Gastroesophageal sphincter (tissue), 4 donors: ENCODE measurements at regions not wholly inside any gene's neighbourhood (a gene's known extent, or its start where the extent isn't known, plus 50 kb on each side); places are given as distances from the start of the nearest gene placed in this dataset.

ENCODE experiments used
- ATAC-seq: fragments of 150-250 bp; one replicate; pipeline ENCODE4 v1.9.1; 2016; ENCODE audit warnings: mild to moderate bottlenecking, moderate library complexity
- H3K27ac ChIP-seq, 4 donors: fragments of 200-600 bp; sonication (generic) in 3 of 4; 1 replicate in 3 of 4; 2 replicates in 1 of 4; pipeline ENCODE4 v1.5.1; 2016 to 2019
- H3K27me3 ChIP-seq: fragments of 200-600 bp; sonication (generic); one replicate; pipeline ENCODE4 v1.5.1; 2019
- H3K36me3 ChIP-seq, 2 donors: fragments of 200-600 bp; sonication (generic); one replicate each; pipeline ENCODE4 v1.5.1; 2019; ENCODE audit warnings: control low read depth in 1 of 2
- H3K4me1 ChIP-seq, 3 donors: fragments of 200-600 bp; sonication (generic); 1 replicate in 2 of 3; 2 replicates in 1 of 3; pipeline ENCODE4 v1.5.1; 2016 to 2019; ENCODE audit warnings: control low read depth in 2 of 3
- H3K4me3 ChIP-seq, 2 donors: fragments of 200-600 bp; sonication (generic); one replicate each; pipeline ENCODE4 v1.5.1; 2019; ENCODE audit warnings: mild to moderate bottlenecking in 1 of 2, moderate library complexity in 1 of 2
- H3K9me3 ChIP-seq, 3 donors: fragments of 200-600 bp; sonication (generic); one replicate each; pipeline ENCODE4 v1.5.1; 2017 to 2019; ENCODE audit warnings: control low read depth in 2 of 3
- CTCF ChIP-seq, 4 experiments: fragments of 200-600 bp in 2 of 4; fragments of 450-650 bp in 2 of 4; sonication (generic) in 1 of 4; IDR thresholded peaks; one replicate each; pipeline ENCODE4 v1.5.1; 2017 to 2019; ENCODE audit warnings: antibody characterized with exemption in 4 of 4, mild to moderate bottlenecking in 2 of 4, moderate library complexity in 2 of 4
- EP300 ChIP-seq: sonication (generic); formaldehyde crosslinking; IDR thresholded peaks from one replicate; pipeline ENCODE4 v1.6.1; 2017; ENCODE audit warnings: antibody characterized with exemption, mild to moderate bottlenecking
- POLR2A ChIP-seq, 2 donors: fragments of 450-650 bp; IDR thresholded peaks; one replicate each; pipeline ENCODE4 v1.6.1; 2017; ENCODE audit warnings: antibody characterized with exemption in 2 of 2, mild to moderate bottlenecking in 2 of 2, moderate library complexity in 1 of 2
- POLR2AphosphoS5 ChIP-seq: sonication (generic); formaldehyde crosslinking; IDR thresholded peaks from one replicate; pipeline ENCODE4 v1.6.1; 2017; ENCODE audit warnings: antibody characterized with exemption
- WGBS, 2 donors: methylation state at CpG; one replicate each; pipeline ENCODE4 v1.1.5; 2018; ENCODE audit warnings: low coverage in 1 of 2; 5-methylcytosine and 5-hydroxymethylcytosine counted together

GRCh38 chr15:38622304-38622703, 57.7 kb upstream of the RASGRP1 start:
- no peaks in the 10 kb centered on the region for H3K36me3 ChIP-seq
- no peak for ATAC-seq
- H3K9me3 ChIP-seq = no peaks in the 10 kb centered on the region
- no peak overlapping the region for H3K4me3 ChIP-seq
- no peaks in the 10 kb centered on the region for H3K4me1 ChIP-seq
- peaks cover 14% of the 10 kb centered on the region for H3K27me3 ChIP-seq
- 67 to 100% methylated on average over 3 to 5 of the region's 7 CpGs for WGBS, 2 donors
- TF ChIP-seq EP300 = no peak
- no peak for TF ChIP-seq CTCF (IDR thresholded peaks at IDR 0.05)
- TF ChIP-seq POLR2AphosphoS5 = no peak
- no peak for TF ChIP-seq POLR2A (IDR thresholded peaks at IDR 0.05)
- H3K27ac ChIP-seq = no peak overlapping the region

GRCh38 chr15:38622908-38623307, 58.3 kb upstream of the RASGRP1 start:
- H3K36me3 ChIP-seq = no peaks in the 10 kb centered on the region
- no peaks in the 10 kb centered on the region for H3K9me3 ChIP-seq
- 84 to 90% methylated on average over 2 to 5 of the region's 5 CpGs for WGBS, 2 donors
- ATAC-seq = no peak
- H3K4me3 ChIP-seq = no peak overlapping the region
- no peak for TF ChIP-seq POLR2AphosphoS5
- TF ChIP-seq CTCF (IDR thresholded peaks at IDR 0.05) = no peak
- TF ChIP-seq EP300 = no peak
- no peak for TF ChIP-seq POLR2A (IDR thresholded peaks at IDR 0.05)
- H3K27me3 ChIP-seq = peaks cover 14% of the 10 kb centered on the region
- no peaks in the 10 kb centered on the region for H3K4me1 ChIP-seq
- H3K27ac ChIP-seq = no peak overlapping the region

- Histone ChIP-seq H3K4me3 (no peak overlapping the region), H3K27me3 (peaks cover 11% of the 10 kb centered on the region), H3K4me1 (no peaks in the 10 kb centered on the region), H3K27ac (no peak overlapping the region), H3K9me3 (no peaks in the 10 kb centered on the region), H3K36me3 (no peaks in the 10 kb centered on the region)
- 33 to 73% methylated on average over 1 to 3 of the region's 5 CpGs for WGBS, 2 donors
- ATAC-seq = no peak
- no peak for TF ChIP-seq POLR2A (IDR thresholded peaks at IDR 0.05)
- TF ChIP-seq POLR2AphosphoS5 = no peak
- TF ChIP-seq EP300 = no peak
- TF ChIP-seq CTCF (IDR thresholded peaks at IDR 0.05) = no peak
These were observed 59.1 kb upstream of the RASGRP1 start for GRCh38 chr15:38623744-38624143.

GRCh38 chr15:38624244-38625205, 59.9 kb upstream of the RASGRP1 start:
- Histone ChIP-seq H3K9me3 (no peaks in the 10 kb centered on the region), H3K36me3 (no peaks in the 10 kb centered on the region), H3K4me3 (no peak overlapping the region), H3K4me1 (no peaks in the 10 kb centered on the region), H3K27ac (no peak overlapping the region), H3K27me3 (peaks cover 11% of the 10 kb centered on the region)
- ATAC-seq = no peak
- WGBS, 2 donors = 76 to 91% methylated on average over 3 to 6 of the region's 8 CpGs
- TF ChIP-seq POLR2AphosphoS5 (no peak), POLR2A (IDR thresholded peaks at IDR 0.05) (no peak), EP300 (no peak), CTCF (IDR thresholded peaks at IDR 0.05) (no peak)

DNA sequence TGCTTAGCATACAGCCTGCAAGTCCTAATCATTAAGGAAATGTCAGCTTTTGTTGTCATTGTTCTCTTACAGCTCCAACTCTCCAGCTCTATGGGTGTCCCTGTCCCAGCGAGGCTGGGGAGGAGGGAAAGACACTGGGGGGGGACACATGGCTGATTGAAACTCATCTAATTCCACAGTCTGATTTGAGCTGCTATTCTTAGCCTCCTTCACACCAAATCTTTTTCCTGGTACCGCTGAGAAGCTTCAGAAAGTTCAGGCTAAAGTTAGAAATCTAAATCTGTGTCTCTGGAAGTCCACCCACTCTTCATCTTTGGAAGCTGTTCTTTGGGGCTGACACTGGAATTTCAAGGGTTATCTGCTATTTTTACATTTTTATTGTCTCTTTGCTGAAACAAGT, 61.3 kb upstream of the RASGRP1 start:
- WGBS, 2 donors = 58 to 59% methylated on average over 2 of the region's 2 CpGs
- no peaks in the 10 kb centered on the region for H3K9me3 ChIP-seq
- no peaks in the 10 kb centered on the region for H3K27me3 ChIP-seq
- TF ChIP-seq POLR2AphosphoS5 = no peak
- TF ChIP-seq CTCF (IDR thresholded peaks at IDR 0.05) = no peak
- TF ChIP-seq POLR2A (IDR thresholded peaks at IDR 0.05) = no peak
- TF ChIP-seq EP300 = no peak
- no peak for ATAC-seq
- H3K27ac ChIP-seq = no peak overlapping the region
- H3K4me3 ChIP-seq = no peak overlapping the region
- H3K4me1 ChIP-seq = no peaks in the 10 kb centered on the region
- no peaks in the 10 kb centered on the region for H3K36me3 ChIP-seq
